Loucy (cell line): ENCODE measurements at regions not wholly inside any gene's neighbourhood (a gene's known extent, or its start where the extent isn't known, plus 50 kb on each side); places are given as distances from the start of the nearest gene placed in this dataset.

Experiments
- H2AFZ ChIP-seq: fragments of 200-600 bp; sonication (generic); 2 replicates; pipeline ENCODE4 v1.6.0; 2016; ENCODE audit warnings: antibody characterized with exemption, mild to moderate bottlenecking, low read length, moderate library complexity
- H3F3A ChIP-seq: fragments of 200-600 bp; 2 replicates; pipeline ENCODE4 v1.6.0; 2016; ENCODE audit warnings: antibody characterized with exemption, low read depth, mild to moderate bottlenecking
- H3K27me3 ChIP-seq: fragments of 200-600 bp; sonication (generic); 2 replicates; pipeline ENCODE4 v1.6.1; 2014; ENCODE audit warnings: low read length, mild to moderate bottlenecking; ENCODE audit not compliant: insufficient read depth, poor library complexity, severe bottlenecking
- H3K36me3 ChIP-seq: fragments of 200-600 bp; sonication (generic); 2 replicates; pipeline ENCODE4 v1.6.1; 2016; ENCODE audit warnings: low read length; ENCODE audit not compliant: insufficient read depth
- H3K4me1 ChIP-seq: fragments of 200-600 bp; sonication (generic); 2 replicates; pipeline ENCODE4 v1.5.1; 2014; ENCODE audit warnings: low read length, mild to moderate bottlenecking; ENCODE audit not compliant: insufficient read depth, poor library complexity, severe bottlenecking
- H3K4me2 ChIP-seq: fragments of 200-600 bp; sonication (generic); 2 replicates; pipeline ENCODE4 v1.6.0; 2014; ENCODE audit warnings: antibody characterized with exemption, low read length, low read depth, mild to moderate bottlenecking; ENCODE audit not compliant: poor library complexity, severe bottlenecking
- H3K4me3 ChIP-seq: fragments of 200-600 bp; sonication (generic); 2 replicates; pipeline ENCODE4 v1.5.1; 2014; ENCODE audit warnings: low read length, mild to moderate bottlenecking, mixed read lengths; ENCODE audit not compliant: poor library complexity, severe bottlenecking
- H3K79me2 ChIP-seq: fragments of 200-600 bp; sonication (generic); 2 replicates; pipeline ENCODE4 v1.6.1; 2014; ENCODE audit warnings: low read length; ENCODE audit not compliant: insufficient read depth
- H3K9ac ChIP-seq: fragments of 200-600 bp; sonication (generic); 2 replicates; pipeline ENCODE4 v1.6.0; 2014; ENCODE audit warnings: mild to moderate bottlenecking, low read depth, low read length, moderate library complexity; ENCODE audit not compliant: poor library complexity, severe bottlenecking
- H3K9me2 ChIP-seq: fragments of 200-600 bp; sonication (generic); replicated peaks from 2 replicates; pipeline ENCODE4 v1.6.1; 2016; ENCODE audit warnings: low read depth, low read length, mixed read lengths
- H3K9me3 ChIP-seq: fragments of 200-600 bp; sonication (generic); 2 replicates; pipeline ENCODE4 v1.6.1; 2014; ENCODE audit warnings: mild to moderate bottlenecking, antibody characterized with exemption, low read length, low read depth; ENCODE audit not compliant: insufficient read depth
- H4K20me1 ChIP-seq: fragments of 200-600 bp; sonication (generic); 2 replicates; pipeline ENCODE4 v1.6.0; 2014; ENCODE audit warnings: antibody characterized with exemption, low read length, mild to moderate bottlenecking; ENCODE audit not compliant: insufficient read depth, poor library complexity, severe bottlenecking
- CTCF ChIP-seq: fragments of 200-600 bp; sonication (generic); conservative IDR thresholded peaks from 2 replicates; pipeline ENCODE4 v1.5.1; 2014; ENCODE audit warnings: mild to moderate bottlenecking, antibody characterized with exemption, low read length
- EZH2phosphoT487 ChIP-seq: fragments of 200-600 bp; IDR thresholded peaks from 2 replicates; pipeline ENCODE4 v1.6.1; 2018; ENCODE audit warnings: antibody characterized with exemption, mild to moderate bottlenecking, moderate library complexity, borderline replicate concordance

- H2AFZ ChIP-seq = no peak overlapping the region
- no peaks in the 10 kb centered on the region for H3K79me2 ChIP-seq
- H3K4me2 ChIP-seq = no peak overlapping the region
- H3K4me3 ChIP-seq = no peak overlapping the region
- no peaks in the 10 kb centered on the region for H3F3A ChIP-seq
- no peaks in the 10 kb centered on the region for H3K9me3 ChIP-seq
- TF ChIP-seq EZH2phosphoT487 (no peak), CTCF (no peak)
- H4K20me1 ChIP-seq = no peaks in the 10 kb centered on the region
- H3K4me1 ChIP-seq = no peaks in the 10 kb centered on the region
- no peak overlapping the region for H3K9ac ChIP-seq
- H3K9me2 ChIP-seq = no peaks in the 10 kb centered on the region
- no peaks in the 10 kb centered on the region for H3K27me3 ChIP-seq
- H3K36me3 ChIP-seq = no peaks in the 10 kb centered on the region
Measured at GRCh38 chr2:64296140-64296480, 151.9 kb upstream of the PELI1 start.

GRCh38 chr2:64296695-64297346, 152.6 kb upstream of the PELI1 start:
- H3K4me2 ChIP-seq = no peak overlapping the region
- H3K9me2 ChIP-seq = no peaks in the 10 kb centered on the region
- H3K4me1 ChIP-seq = no peaks in the 10 kb centered on the region
- no peak overlapping the region for H2AFZ ChIP-seq
- H3K36me3 ChIP-seq = no peaks in the 10 kb centered on the region
- H3K79me2 ChIP-seq = no peaks in the 10 kb centered on the region
- H3K9me3 ChIP-seq = no peaks in the 10 kb centered on the region
- H3F3A ChIP-seq = no peaks in the 10 kb centered on the region
- no peak for TF ChIP-seq EZH2phosphoT487
- no peak for TF ChIP-seq CTCF
- no peak overlapping the region for H3K9ac ChIP-seq
- no peaks in the 10 kb centered on the region for H3K27me3 ChIP-seq
- H3K4me3 ChIP-seq = no peak overlapping the region
- H4K20me1 ChIP-seq = no peaks in the 10 kb centered on the region

- TF ChIP-seq EZH2phosphoT487 (no peak), CTCF (no peak)
- Histone ChIP-seq H3F3A (no peaks in the 10 kb centered on the region), H3K36me3 (no peaks in the 10 kb centered on the region), H3K9ac (no peak overlapping the region), H3K79me2 (no peaks in the 10 kb centered on the region), H3K9me3 (no peaks in the 10 kb centered on the region), H3K9me2 (no peaks in the 10 kb centered on the region), H3K4me3 (no peak overlapping the region), H3K4me2 (no peak overlapping the region), H3K4me1 (no peaks in the 10 kb centered on the region), H3K27me3 (no peaks in the 10 kb centered on the region), H4K20me1 (no peaks in the 10 kb centered on the region), H2AFZ (no peak overlapping the region)
Measured at GRCh38 chr2:64298161-64298560, 153.9 kb upstream of the PELI1 start.
